Loucy (cell line): ENCODE measurements at regions not wholly inside any gene's neighbourhood (a gene's known extent, or its start where the extent isn't known, plus 50 kb on each side); places are given as distances from the start of the nearest gene placed in this dataset.

Experiments
- H2AFZ ChIP-seq: fragments of 200-600 bp; sonication (generic); 2 replicates; pipeline ENCODE4 v1.6.0; 2016; ENCODE audit warnings: antibody characterized with exemption, mild to moderate bottlenecking, low read length, moderate library complexity
- H3F3A ChIP-seq: fragments of 200-600 bp; 2 replicates; pipeline ENCODE4 v1.6.0; 2016; ENCODE audit warnings: antibody characterized with exemption, low read depth, mild to moderate bottlenecking
- H3K27me3 ChIP-seq: fragments of 200-600 bp; sonication (generic); 2 replicates; pipeline ENCODE4 v1.6.1; 2014; ENCODE audit warnings: low read length, mild to moderate bottlenecking; ENCODE audit not compliant: insufficient read depth, poor library complexity, severe bottlenecking
- H3K36me3 ChIP-seq: fragments of 200-600 bp; sonication (generic); 2 replicates; pipeline ENCODE4 v1.6.1; 2016; ENCODE audit warnings: low read length; ENCODE audit not compliant: insufficient read depth
- H3K4me1 ChIP-seq: fragments of 200-600 bp; sonication (generic); 2 replicates; pipeline ENCODE4 v1.5.1; 2014; ENCODE audit warnings: low read length, mild to moderate bottlenecking; ENCODE audit not compliant: insufficient read depth, poor library complexity, severe bottlenecking
- H3K4me2 ChIP-seq: fragments of 200-600 bp; sonication (generic); 2 replicates; pipeline ENCODE4 v1.6.0; 2014; ENCODE audit warnings: antibody characterized with exemption, low read length, low read depth, mild to moderate bottlenecking; ENCODE audit not compliant: poor library complexity, severe bottlenecking
- H3K4me3 ChIP-seq: fragments of 200-600 bp; sonication (generic); 2 replicates; pipeline ENCODE4 v1.5.1; 2014; ENCODE audit warnings: low read length, mild to moderate bottlenecking, mixed read lengths; ENCODE audit not compliant: poor library complexity, severe bottlenecking
- H3K79me2 ChIP-seq: fragments of 200-600 bp; sonication (generic); 2 replicates; pipeline ENCODE4 v1.6.1; 2014; ENCODE audit warnings: low read length; ENCODE audit not compliant: insufficient read depth
- H3K9ac ChIP-seq: fragments of 200-600 bp; sonication (generic); 2 replicates; pipeline ENCODE4 v1.6.0; 2014; ENCODE audit warnings: mild to moderate bottlenecking, low read depth, low read length, moderate library complexity; ENCODE audit not compliant: poor library complexity, severe bottlenecking
- H3K9me2 ChIP-seq: fragments of 200-600 bp; sonication (generic); replicated peaks from 2 replicates; pipeline ENCODE4 v1.6.1; 2016; ENCODE audit warnings: low read depth, low read length, mixed read lengths
- H3K9me3 ChIP-seq: fragments of 200-600 bp; sonication (generic); 2 replicates; pipeline ENCODE4 v1.6.1; 2014; ENCODE audit warnings: mild to moderate bottlenecking, antibody characterized with exemption, low read length, low read depth; ENCODE audit not compliant: insufficient read depth
- H4K20me1 ChIP-seq: fragments of 200-600 bp; sonication (generic); 2 replicates; pipeline ENCODE4 v1.6.0; 2014; ENCODE audit warnings: antibody characterized with exemption, low read length, mild to moderate bottlenecking; ENCODE audit not compliant: insufficient read depth, poor library complexity, severe bottlenecking
- CTCF ChIP-seq: fragments of 200-600 bp; sonication (generic); conservative IDR thresholded peaks from 2 replicates; pipeline ENCODE4 v1.5.1; 2014; ENCODE audit warnings: mild to moderate bottlenecking, antibody characterized with exemption, low read length
- EZH2phosphoT487 ChIP-seq: fragments of 200-600 bp; IDR thresholded peaks from 2 replicates; pipeline ENCODE4 v1.6.1; 2018; ENCODE audit warnings: antibody characterized with exemption, mild to moderate bottlenecking, moderate library complexity, borderline replicate concordance

- Histone ChIP-seq H3F3A (no peaks in the 10 kb centered on the region), H3K27me3 (no peaks in the 10 kb centered on the region), H3K4me2 (no peak overlapping the region), H4K20me1 (no peaks in the 10 kb centered on the region), H3K9me3 (no peaks in the 10 kb centered on the region), H3K4me3 (no peak overlapping the region), H2AFZ (no peak overlapping the region), H3K79me2 (no peaks in the 10 kb centered on the region), H3K9ac (no peak overlapping the region), H3K9me2 (no peaks in the 10 kb centered on the region), H3K36me3 (no peaks in the 10 kb centered on the region), H3K4me1 (peaks cover 22% of the 10 kb centered on the region)
- TF ChIP-seq EZH2phosphoT487, result no peak
- TF ChIP-seq CTCF, result no peak
Measured at GRCh38 chr10:78318305-78318704, 284.6 kb downstream of the RPS24 start.

GRCh38 chr10:78319371-78319770 lies 285.7 kb downstream of the RPS24 start:
- no peaks in the 10 kb centered on the region for H3K9me2 ChIP-seq
- H3K36me3 ChIP-seq, result no peaks in the 10 kb centered on the region
- no peaks in the 10 kb centered on the region for H3F3A ChIP-seq
- peaks cover 27% of the 10 kb centered on the region for H3K4me1 ChIP-seq
- H3K79me2 ChIP-seq, result no peaks in the 10 kb centered on the region
- H4K20me1 ChIP-seq, result no peaks in the 10 kb centered on the region
- H3K27me3 ChIP-seq, result no peaks in the 10 kb centered on the region
- H3K9ac ChIP-seq, result no peak overlapping the region
- no peak overlapping the region for H3K4me2 ChIP-seq
- 0 out of 2 replicates have a peak, but pooled peaks cover 4% of the 10 kb centered on the region for H3K9me3 ChIP-seq
- TF ChIP-seq CTCF, result no peak
- no peak for TF ChIP-seq EZH2phosphoT487
- no peak overlapping the region for H3K4me3 ChIP-seq
- H2AFZ ChIP-seq, result no peak overlapping the region

- H3K4me3 ChIP-seq, result no peak overlapping the region
- H3K4me1 ChIP-seq, result peaks cover 27% of the 10 kb centered on the region
- no peak overlapping the region for H3K4me2 ChIP-seq
- H3K9me2 ChIP-seq, result no peaks in the 10 kb centered on the region
- H3K9me3 ChIP-seq, result 0 out of 2 replicates have a peak, but pooled peaks cover 4% of the 10 kb centered on the region
- TF ChIP-seq CTCF, result no peak
- no peak for TF ChIP-seq EZH2phosphoT487
- H3K27me3 ChIP-seq, result no peaks in the 10 kb centered on the region
- no peaks in the 10 kb centered on the region for H3F3A ChIP-seq
- H3K36me3 ChIP-seq, result no peaks in the 10 kb centered on the region
- no peak overlapping the region for H3K9ac ChIP-seq
- no peaks in the 10 kb centered on the region for H4K20me1 ChIP-seq
- no peak overlapping the region for H2AFZ ChIP-seq
- no peaks in the 10 kb centered on the region for H3K79me2 ChIP-seq
Measured at GRCh38 chr10:78319841-78320240, 286.2 kb downstream of the RPS24 start.
